Breast epithelium (tissue), 3 donors: ENCODE measurements at regions not wholly inside any gene's neighbourhood (a gene's known extent, or its start where the extent isn't known, plus 50 kb on each side); places are given as distances from the start of the nearest gene placed in this dataset.

Experiments used
- CTCF ChIP-seq, 3 donors: fragments of 450-650 bp; IDR thresholded peaks; one replicate each; pipeline ENCODE4 v1.5.1; 2016 to 2017; ENCODE audit warnings: antibody characterized with exemption in 3 of 3, mild to moderate bottlenecking in 3 of 3, moderate library complexity in 3 of 3
- POLR2AphosphoS5 ChIP-seq, 3 donors: sonication (generic); formaldehyde crosslinking; IDR thresholded peaks; one replicate each; pipeline ENCODE4 v1.6.1; 2017; ENCODE audit warnings: antibody characterized with exemption in 3 of 3

GRCh38 chr4:163042306-163042705 is 124.4 kb downstream of the NAF1 start:
- TF ChIP-seq CTCF (IDR thresholded peaks at IDR 0.05) = no peak
- no peak for TF ChIP-seq POLR2AphosphoS5 (IDR thresholded peaks at IDR 0.05)
